ENCODE measurements at regions not wholly inside any gene's neighbourhood (a gene's known extent, or its start where the extent isn't known, plus 50 kb on each side); places are given as distances from the start of the nearest gene placed in this dataset.

- intact Hi-C loops (cut with DNase I) = no loop called here
- H3K27ac ChIP-seq = no peak overlapping the region
- H3K9me3 ChIP-seq = no peaks in the 10 kb centered on the region
- TF ChIP-seq, protein P1, sequence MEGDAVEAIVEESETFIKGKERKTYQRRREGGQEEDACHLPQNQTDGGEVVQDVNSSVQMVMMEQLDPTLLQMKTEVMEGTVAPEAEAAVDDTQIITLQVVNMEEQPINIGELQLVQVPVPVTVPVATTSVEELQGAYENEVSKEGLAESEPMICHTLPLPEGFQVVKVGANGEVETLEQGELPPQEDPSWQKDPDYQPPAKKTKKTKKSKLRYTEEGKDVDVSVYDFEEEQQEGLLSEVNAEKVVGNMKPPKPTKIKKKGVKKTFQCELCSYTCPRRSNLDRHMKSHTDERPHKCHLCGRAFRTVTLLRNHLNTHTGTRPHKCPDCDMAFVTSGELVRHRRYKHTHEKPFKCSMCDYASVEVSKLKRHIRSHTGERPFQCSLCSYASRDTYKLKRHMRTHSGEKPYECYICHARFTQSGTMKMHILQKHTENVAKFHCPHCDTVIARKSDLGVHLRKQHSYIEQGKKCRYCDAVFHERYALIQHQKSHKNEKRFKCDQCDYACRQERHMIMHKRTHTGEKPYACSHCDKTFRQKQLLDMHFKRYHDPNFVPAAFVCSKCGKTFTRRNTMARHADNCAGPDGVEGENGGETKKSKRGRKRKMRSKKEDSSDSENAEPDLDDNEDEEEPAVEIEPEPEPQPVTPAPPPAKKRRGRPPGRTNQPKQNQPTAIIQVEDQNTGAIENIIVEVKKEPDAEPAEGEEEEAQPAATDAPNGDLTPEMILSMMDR (IDR thresholded peaks at IDR 0.05) = no peak
- ATAC-seq (no peak), DNase-seq (no peak)
- no peaks in the 10 kb centered on the region for H3K4me1 ChIP-seq
- no peaks in the 10 kb centered on the region for H3K27me3 ChIP-seq
- H3K36me3 ChIP-seq = no peaks in the 10 kb centered on the region
- H3K4me3 ChIP-seq = no peak overlapping the region
Observed at GRCh38 chr6:2467929-2468600, 222.7 kb upstream of the GMDS start.

- H3K4me1 ChIP-seq = no peaks in the 10 kb centered on the region
- H3K4me3 ChIP-seq = no peak overlapping the region
- H3K27me3 ChIP-seq = no peaks in the 10 kb centered on the region
- DNase-seq = no peak
- no peak for ATAC-seq
- no peaks in the 10 kb centered on the region for H3K36me3 ChIP-seq
- H3K9me3 ChIP-seq = no peaks in the 10 kb centered on the region
- intact Hi-C loops (cut with DNase I) = no loop called here
- H3K27ac ChIP-seq = no peak overlapping the region
- TF ChIP-seq, protein P1 (IDR thresholded peaks at IDR 0.05) = no peak
Observed at GRCh38 chr6:2465336-2465735, 219.9 kb upstream of the GMDS start.

DNA sequence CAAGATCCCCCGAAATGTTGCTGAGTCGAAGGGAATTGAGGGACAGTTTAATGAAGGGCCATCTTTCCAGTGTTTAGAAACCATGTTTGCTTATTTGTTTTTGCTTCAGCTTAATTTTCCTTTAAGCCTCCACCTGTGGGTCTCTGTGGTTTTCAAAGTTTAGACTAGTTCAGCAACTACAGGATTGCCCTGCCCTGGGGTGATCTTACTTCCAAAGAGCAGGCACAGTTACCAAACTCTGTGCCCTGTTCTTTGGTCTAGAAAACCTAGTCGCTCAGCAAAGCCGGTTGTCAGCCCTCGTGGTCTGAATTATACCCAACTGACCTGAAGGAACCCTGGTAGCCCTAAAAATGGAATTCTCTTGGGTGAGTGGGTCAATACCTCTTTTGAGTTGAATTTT is 219.2 kb upstream of the GMDS start:
- H3K9me3 ChIP-seq = no peaks in the 10 kb centered on the region
- no peaks in the 10 kb centered on the region for H3K36me3 ChIP-seq
- no peaks in the 10 kb centered on the region for H3K27me3 ChIP-seq
- no peak overlapping the region for H3K27ac ChIP-seq
- TF ChIP-seq, protein P1 (IDR thresholded peaks at IDR 0.05) = no peak
- DNase-seq (no peak), ATAC-seq (no peak)
- intact Hi-C loops (cut with DNase I) = no loop called here
- H3K4me3 ChIP-seq = no peak overlapping the region
- H3K4me1 ChIP-seq = no peaks in the 10 kb centered on the region

GRCh38 chr6:2462831-2463230 is 217.4 kb upstream of the GMDS start:
- Histone ChIP-seq H3K36me3 (no peaks in the 10 kb centered on the region), H3K27ac (no peak overlapping the region), H3K4me3 (no peak overlapping the region), H3K4me1 (no peaks in the 10 kb centered on the region), H3K9me3 (no peaks in the 10 kb centered on the region), H3K27me3 (no peaks in the 10 kb centered on the region)
- TF ChIP-seq, protein P1 (IDR thresholded peaks at IDR 0.05) = no peak
- intact Hi-C loops (cut with DNase I) = no loop called here
- ATAC-seq (no peak), DNase-seq (no peak)

- no peaks in the 10 kb centered on the region for H3K9me3 ChIP-seq
- DNase-seq (no peak), ATAC-seq (no peak)
- no peak overlapping the region for H3K4me3 ChIP-seq
- intact Hi-C loops (cut with DNase I) = no loop called here
- H3K27ac ChIP-seq = no peak overlapping the region
- TF ChIP-seq, protein P1 (IDR thresholded peaks at IDR 0.05) = no peak
- H3K36me3 ChIP-seq = no peaks in the 10 kb centered on the region
- no peaks in the 10 kb centered on the region for H3K4me1 ChIP-seq
- no peaks in the 10 kb centered on the region for H3K27me3 ChIP-seq
Observed at GRCh38 chr6:2460216-2460745, 214.9 kb upstream of the GMDS start.
